ENCODE measurements at regions not wholly inside any gene's neighbourhood (a gene's known extent, or its start where the extent isn't known, plus 50 kb on each side); places are given as distances from the start of the nearest gene placed in this dataset.

DNA sequence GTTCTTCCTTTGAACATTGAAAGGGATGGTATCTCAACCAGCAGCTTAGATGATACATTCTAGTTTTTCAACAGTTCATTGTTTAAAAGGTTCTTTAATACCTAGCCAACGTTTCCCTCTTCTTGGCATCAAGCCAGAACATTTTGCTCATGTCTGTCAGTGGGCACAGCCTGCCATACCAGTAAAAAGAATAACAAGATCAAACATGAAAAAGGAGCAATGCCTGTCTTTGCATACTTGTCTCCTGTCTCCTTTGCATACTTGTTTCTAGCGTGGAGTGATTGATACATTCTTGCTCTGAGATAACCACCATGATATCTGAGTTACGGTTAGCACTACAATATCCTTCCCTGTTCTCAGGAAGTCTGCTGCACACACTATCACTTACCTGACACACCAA lies 248.6 kb upstream of the DAPK1 start:
- WGBS: 62% methylated on average over 3 of the region's 3 CpGs
- intact Hi-C loops (cut with DNase I): no loop called here

DNA sequence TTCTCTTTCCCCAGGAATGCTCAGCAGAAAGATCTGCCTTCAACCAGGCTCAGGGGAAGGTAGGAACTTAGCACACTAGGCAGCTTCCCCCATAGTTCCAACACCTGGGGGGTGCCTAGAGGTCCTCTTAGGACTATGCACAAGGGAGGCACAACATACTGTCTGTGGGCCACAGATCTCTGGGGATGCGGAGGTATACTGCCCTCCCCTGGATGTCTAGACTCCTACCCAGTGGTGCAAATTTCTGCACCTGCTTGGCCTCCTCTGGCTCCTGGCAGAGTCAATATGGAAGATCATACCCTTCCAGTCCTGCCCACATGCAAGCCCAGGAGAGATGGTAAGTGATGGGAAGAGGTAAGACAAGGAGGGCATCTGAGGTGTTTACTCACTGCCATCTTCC lies 247.5 kb upstream of the DAPK1 start:
- Histone ChIP-seq H3K9me3 (no peaks in the 10 kb centered on the region), H3K27me3 (no peaks in the 10 kb centered on the region), H3K4me1 (peaks cover 0 to 6% (median 3%) of the 10 kb centered on the region in 4 donors), H3K27ac (replicated peaks in 1 of 4) (no peak overlapping the region), H3K4me3 (no peak overlapping the region), H3K36me3 (no peaks in the 10 kb centered on the region)
- DNase-seq (ENCODE audit: extremely low spot score): no peak
- intact Hi-C loops (cut with DNase I): no loop called here
- TF ChIP-seq POLR2A (IDR thresholded peaks at IDR 0.05; ENCODE audit: low read depth) (no peak), POLR2AphosphoS5 (IDR thresholded peaks at IDR 0.05) (no peak), EP300 (IDR thresholded peaks at IDR 0.05) (no peak)
- WGBS: 100% methylated on average over 1 of the region's 1 CpG

More for the DNA sequence above, 248.6 kb upstream of the DAPK1 start:
- TF ChIP-seq EP300 (IDR thresholded peaks at IDR 0.05) (no peak), POLR2A (IDR thresholded peaks at IDR 0.05; ENCODE audit: low read depth) (no peak), POLR2AphosphoS5 (IDR thresholded peaks at IDR 0.05) (no peak)
- TF ChIP-seq, protein P1, sequence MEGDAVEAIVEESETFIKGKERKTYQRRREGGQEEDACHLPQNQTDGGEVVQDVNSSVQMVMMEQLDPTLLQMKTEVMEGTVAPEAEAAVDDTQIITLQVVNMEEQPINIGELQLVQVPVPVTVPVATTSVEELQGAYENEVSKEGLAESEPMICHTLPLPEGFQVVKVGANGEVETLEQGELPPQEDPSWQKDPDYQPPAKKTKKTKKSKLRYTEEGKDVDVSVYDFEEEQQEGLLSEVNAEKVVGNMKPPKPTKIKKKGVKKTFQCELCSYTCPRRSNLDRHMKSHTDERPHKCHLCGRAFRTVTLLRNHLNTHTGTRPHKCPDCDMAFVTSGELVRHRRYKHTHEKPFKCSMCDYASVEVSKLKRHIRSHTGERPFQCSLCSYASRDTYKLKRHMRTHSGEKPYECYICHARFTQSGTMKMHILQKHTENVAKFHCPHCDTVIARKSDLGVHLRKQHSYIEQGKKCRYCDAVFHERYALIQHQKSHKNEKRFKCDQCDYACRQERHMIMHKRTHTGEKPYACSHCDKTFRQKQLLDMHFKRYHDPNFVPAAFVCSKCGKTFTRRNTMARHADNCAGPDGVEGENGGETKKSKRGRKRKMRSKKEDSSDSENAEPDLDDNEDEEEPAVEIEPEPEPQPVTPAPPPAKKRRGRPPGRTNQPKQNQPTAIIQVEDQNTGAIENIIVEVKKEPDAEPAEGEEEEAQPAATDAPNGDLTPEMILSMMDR (IDR thresholded peaks at IDR 0.05): no peak
- peak; percentile 50 for DNase-seq (ENCODE audit: extremely low spot score)
- Histone ChIP-seq H3K27ac (replicated peaks in 1 of 4) (no peak overlapping the region), H3K36me3 (no peaks in the 10 kb centered on the region), H3K27me3 (no peaks in the 10 kb centered on the region), H3K9me3 (no peaks in the 10 kb centered on the region), H3K4me3 (no peak overlapping the region), H3K4me1 (no peaks in the 10 kb centered on the region)

DNA sequence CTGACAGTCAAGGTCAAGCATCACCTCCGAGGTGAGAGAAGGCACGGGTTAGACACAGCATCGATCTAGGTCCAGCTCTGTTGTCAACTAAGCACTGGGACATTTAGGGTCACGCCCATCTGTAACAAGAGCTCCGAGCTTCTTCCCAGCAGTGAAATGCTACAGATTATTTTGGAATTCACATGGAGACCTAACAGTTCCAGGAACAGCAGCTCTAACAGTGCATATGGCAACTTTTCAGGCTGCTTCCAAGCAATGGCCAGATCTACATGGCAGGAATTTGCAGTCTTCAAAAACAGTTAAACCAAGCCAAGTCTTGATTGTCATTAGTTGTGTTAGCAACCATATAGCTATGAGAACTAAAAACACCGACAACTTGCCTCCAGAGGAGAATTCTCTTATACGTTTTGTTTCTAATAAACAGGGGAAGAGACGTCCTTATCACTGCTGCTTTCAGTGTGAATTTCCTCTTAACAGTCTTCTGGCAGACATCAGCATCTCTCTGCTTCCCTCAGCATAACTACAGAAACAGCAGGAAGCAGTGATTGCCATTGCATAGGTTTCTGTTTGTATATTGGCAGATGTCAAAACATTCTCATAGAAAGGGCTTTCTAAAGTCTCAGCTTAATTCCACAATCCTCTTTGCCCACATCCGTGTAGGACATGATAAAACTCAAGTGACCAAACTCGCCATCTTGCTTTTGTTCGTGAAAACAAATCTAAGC lies 242.1 kb upstream of the DAPK1 start:
- intact Hi-C loops (cut with DNase I): no loop called here
- Histone ChIP-seq H3K9me3 (no peaks in the 10 kb centered on the region), H3K27ac (replicated peaks in 1 of 4) (no peak overlapping the region), H3K36me3 (no peaks in the 10 kb centered on the region), H3K4me1 (peaks cover 0 to 16% (median 11%) of the 10 kb centered on the region in 4 donors), H3K4me3 (no peak overlapping the region), H3K27me3 (no peaks in the 10 kb centered on the region)
- no peak for DNase-seq (ENCODE audit: extremely low spot score)
- whole genome bisulfite sequencing: 50% methylated on average over 11 of the region's 11 CpGs
- peak; percentile 10 for TF ChIP-seq EP300 (IDR thresholded peaks at IDR 0.05)
- no peak for TF ChIP-seq POLR2AphosphoS5 (IDR thresholded peaks at IDR 0.05)

DNA sequence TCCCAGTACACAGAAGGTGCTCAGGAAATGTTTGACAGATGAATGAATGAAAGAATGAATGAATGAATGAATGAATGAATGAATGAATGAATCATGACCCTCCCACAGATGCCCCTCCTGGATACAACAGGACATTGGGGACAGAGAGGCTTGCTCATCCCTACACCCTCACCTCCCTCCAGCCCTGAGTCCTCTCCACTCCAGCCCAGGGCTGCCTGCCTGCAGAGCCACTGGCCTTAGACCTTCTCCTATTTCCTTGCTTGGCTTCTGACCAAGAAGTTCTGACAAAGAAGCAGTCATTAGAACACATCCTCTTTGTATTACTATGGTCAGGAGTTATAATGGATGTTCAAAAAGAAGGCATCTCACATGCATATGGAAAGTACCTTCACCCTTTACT lies 240.7 kb upstream of the DAPK1 start:
- Histone ChIP-seq H3K4me1 (peaks cover 0 to 16% (median 11%) of the 10 kb centered on the region in 4 donors), H3K27me3 (no peaks in the 10 kb centered on the region), H3K9me3 (no peaks in the 10 kb centered on the region), H3K4me3 (no peak overlapping the region), H3K27ac (replicated peaks in 1 of 4) (no peak overlapping the region), H3K36me3 (no peaks in the 10 kb centered on the region)
- no peak for DNase-seq (ENCODE audit: extremely low spot score)
- TF ChIP-seq EP300 (IDR thresholded peaks at IDR 0.05) (no peak), POLR2A (IDR thresholded peaks at IDR 0.05; ENCODE audit: low read depth) (no peak), POLR2AphosphoS5 (IDR thresholded peaks at IDR 0.05) (no peak)
- TF ChIP-seq, protein P1 (IDR thresholded peaks at IDR 0.05): no peak
- intact Hi-C loops (cut with DNase I): no loop called here

DNA sequence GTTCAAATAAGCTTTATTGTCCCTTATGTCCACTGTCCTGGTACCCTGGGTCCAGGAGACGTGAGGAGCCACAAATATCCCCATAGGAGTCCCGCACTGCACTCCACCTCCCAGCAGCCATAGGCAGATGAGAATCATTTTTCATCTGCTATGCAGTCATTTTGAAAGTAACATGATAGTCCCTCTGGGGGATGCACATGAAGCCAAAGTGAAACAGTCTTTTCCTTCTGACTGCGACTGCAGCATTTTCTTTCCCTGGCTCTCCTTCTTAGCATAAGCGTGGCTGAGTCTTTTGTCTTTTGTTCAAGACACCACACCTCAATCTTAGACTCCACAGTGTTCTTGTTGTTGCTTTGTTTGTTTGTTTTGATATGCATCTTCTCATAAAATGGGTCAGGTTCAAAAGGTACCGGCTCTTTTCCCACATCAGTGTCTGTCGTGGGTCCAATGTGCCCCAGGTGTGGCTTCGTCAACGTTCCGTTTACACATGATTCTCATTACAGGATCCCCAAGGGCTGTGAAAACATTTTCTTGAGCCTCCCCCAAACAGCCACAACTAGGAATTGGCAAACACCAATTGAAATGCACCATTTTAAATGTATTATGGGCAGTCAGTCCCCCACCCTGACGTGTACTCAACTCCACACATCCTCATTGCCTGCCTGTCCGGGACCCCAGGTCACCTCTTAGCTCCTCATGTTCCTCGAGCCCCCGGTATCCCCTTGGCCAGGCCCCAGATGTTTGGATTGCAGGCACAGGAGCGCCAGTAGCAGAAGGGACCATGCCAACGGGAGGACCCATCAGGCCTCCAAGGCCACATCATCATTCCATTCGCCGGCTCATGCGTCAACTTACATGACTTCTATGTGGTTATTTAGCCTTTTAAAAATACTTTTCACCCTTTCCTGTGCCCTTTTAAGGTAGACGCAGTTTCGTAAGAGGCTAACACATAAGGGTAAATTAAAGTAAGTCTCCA lies 237.8 kb upstream of the DAPK1 start:
- Histone ChIP-seq H3K4me3 (no peak overlapping the region), H3K27ac (replicated peaks in 1 of 4) (no peak overlapping the region), H3K27me3 (no peaks in the 10 kb centered on the region), H3K4me1 (peaks cover 0 to 14% (median 11%) of the 10 kb centered on the region in 4 donors), H3K9me3 (no peaks in the 10 kb centered on the region), H3K36me3 (no peaks in the 10 kb centered on the region)
- 79% methylated on average over 18 of the region's 20 CpGs for WGBS
- TF ChIP-seq POLR2AphosphoS5 (IDR thresholded peaks at IDR 0.05): no peak
- TF ChIP-seq POLR2A (IDR thresholded peaks at IDR 0.05; ENCODE audit: low read depth): no peak
- TF ChIP-seq EP300 (IDR thresholded peaks at IDR 0.05): no peak
- TF ChIP-seq, protein P1 (IDR thresholded peaks at IDR 0.05): no peak
- intact Hi-C loops (cut with DNase I): no loop called here
- no peak for DNase-seq (ENCODE audit: extremely low spot score)

Data from esophagus muscularis mucosa (tissue), 4 donors.